Kidney tubule cell (primary cell): ENCODE measurements at regions not wholly inside any gene's neighbourhood (a gene's known extent, or its start where the extent isn't known, plus 50 kb on each side); places are given as distances from the start of the nearest gene placed in this dataset.
"Not testable (repeated sequence)": the region's sequence is repeated elsewhere in the genome, so short reads cannot be mapped to it uniquely, and the experiment has no call there.

ENCODE experiments used
- DNase-seq: peaks from one replicate; pipeline ENCODE4 v3.0.0-alpha.2; 2018; ENCODE audit warnings: low spot score

DNA sequence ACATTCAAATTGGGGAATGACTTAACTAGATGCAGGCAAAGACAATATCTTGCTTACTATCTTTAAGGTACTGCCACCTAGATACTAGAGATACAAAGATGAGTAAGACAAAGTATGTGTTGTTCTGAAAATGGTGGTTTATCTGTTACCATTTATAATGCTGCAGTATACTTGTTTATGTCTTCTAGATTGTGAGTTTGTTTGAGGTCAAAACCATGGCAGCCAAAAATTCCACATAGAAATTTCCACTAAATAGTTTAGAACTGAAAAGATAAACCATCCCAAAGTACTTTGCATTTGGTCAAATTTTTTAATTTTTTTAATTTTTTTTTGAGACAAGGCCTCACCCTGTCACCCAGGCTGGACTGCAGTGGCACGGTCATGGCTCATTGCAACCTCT lies 150.8 kb downstream of the SOX4 start:
- no peak for DNase-seq

DNA sequence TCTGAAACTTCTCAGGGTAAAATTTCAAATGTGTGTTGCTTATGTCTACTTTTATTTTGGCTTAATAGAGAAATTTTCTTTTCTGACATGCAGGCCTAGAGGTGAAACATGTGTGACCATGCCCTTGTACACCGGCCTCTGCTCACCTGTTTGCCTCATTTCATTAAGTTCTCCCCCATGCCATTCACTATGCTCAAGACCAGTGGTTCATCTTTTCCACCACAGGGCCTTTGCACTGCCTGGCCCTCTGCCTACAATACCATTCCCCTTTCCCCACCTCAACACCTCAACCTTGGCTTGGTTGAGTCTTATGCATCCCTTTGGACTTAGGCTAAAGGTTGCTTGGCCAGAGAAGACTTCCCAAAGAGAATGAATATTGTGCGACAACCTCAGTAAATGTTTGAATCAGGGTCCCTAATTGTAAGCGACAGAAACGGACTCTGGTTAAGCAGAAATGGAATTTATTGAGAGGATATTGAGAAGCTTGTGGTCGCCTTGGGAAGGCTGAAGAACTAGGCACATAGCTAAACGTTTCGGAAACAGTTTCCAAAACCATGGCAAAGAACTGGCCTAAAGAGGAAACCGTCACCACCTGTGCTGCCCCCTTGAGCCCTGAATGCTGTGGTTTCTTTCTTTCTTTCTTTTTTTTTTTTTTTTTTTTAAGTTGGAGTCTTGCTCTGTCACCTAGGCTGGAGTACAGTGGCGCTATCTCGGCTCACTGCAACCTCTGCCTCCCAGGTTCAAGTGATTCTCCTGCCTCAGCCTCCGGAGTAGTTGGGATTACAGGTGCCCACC lies 152.2 kb downstream of the SOX4 start:
- no peak for DNase-seq

GRCh38 chr6:21747441-21747840 lies 153.9 kb downstream of the SOX4 start:
- no peak for DNase-seq

GRCh38 chr6:21748343-21749056 lies 154.9 kb downstream of the SOX4 start:
- DNase-seq = peak; percentile 26

DNA sequence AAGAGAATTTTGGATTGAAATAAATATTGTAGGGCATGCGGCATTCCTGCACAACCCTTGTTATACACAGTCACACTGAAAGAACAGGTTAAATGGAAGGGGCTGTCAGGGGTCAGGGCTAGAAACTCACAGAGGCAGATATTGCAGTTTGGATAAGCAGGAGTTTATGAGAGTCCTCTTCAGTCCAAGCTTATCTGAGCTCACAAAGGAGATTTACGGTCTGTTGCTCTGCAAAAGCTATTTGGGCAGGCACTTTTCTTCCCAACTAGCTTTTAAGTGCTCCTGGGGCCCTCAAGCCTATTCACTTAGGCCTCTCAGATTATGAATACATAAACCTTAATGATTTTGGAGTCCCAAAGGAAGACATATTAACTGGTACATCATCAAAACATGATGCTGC lies 156.2 kb downstream of the SOX4 start:
- no peak for DNase-seq

DNA sequence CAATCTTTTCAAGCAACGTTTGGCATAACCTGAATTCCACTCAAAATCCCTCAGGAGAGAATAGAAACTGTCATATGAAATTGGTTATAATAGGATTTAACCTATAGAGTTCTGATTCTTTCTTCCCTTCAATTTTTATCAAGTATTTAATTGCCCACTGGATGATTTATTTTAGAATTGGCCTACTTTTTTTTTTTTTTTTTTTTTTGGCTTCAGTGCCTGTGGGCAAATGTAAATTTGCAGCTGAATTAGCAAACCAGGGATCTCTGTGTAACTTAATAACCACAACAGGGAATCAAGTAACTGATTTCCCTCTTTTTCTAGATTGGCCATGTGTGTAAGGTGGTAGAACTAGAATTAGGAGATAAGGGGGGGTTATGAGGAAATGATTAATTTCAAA lies 157.0 kb downstream of the SOX4 start:
- DNase-seq = no peak

GRCh38 chr6:21751608-21752007 lies 158.1 kb downstream of the SOX4 start:
- DNase-seq = no peak

DNA sequence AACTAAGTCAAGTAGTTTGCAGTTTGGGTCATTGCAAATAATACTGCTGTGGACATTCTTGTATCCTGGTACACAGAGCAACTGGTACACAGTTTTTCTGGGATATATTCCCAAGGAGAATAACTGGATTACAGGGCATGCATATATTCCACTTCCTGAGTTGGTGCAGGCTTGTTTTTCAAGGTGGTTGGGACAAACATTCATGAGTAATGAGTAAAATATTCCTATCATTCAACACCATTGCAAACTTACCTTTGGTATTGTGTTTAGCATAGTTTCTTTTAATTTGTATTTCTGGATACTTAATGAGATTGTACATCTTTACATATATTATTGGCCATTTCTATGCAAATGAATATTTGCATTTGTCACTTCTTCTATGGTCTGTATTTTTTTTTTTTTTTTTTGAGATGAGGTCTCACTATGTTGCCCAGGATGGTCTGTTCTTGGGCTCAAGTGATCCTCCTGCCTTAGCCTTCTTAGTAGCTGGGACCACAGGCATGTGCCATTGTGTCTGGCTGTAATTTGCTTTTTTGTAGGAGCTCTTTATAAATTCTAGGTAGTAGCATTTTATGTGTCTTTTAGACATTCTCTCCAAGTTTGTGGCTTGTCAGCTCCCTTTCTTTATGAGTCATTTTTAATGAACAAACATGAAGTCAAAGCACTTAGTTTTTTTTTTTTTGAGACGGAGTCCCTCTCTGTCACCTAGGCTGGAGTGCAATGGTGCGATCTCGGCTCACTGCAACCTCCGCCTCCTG lies 158.7 kb downstream of the SOX4 start:
- DNase-seq = peak; percentile 63

GRCh38 chr6:21753241-21754108 lies 159.9 kb downstream of the SOX4 start:
- DNase-seq = peak; percentile 48

GRCh38 chr6:21754891-21755290 lies 161.3 kb downstream of the SOX4 start:
- peak; percentile 81 for DNase-seq

DNA sequence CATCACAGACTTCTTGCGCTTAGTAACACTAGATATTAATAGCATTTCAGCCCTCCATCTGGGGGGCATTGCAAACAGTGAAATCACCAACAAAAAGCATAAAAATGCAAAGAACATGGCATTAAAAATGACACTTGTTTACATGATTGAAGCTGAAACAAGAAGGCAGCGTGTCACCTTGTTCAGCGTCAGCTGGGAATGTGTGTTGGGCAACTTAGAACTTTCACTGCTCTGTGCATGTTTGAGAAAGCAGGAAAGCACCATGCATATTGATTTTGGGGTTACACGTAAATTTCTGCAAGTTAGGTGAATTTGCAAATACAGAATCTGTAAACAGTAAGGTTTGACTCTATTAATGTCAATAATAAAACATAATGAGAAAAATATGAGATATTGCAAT lies 162.9 kb downstream of the SOX4 start:
- DNase-seq = no peak

DNA sequence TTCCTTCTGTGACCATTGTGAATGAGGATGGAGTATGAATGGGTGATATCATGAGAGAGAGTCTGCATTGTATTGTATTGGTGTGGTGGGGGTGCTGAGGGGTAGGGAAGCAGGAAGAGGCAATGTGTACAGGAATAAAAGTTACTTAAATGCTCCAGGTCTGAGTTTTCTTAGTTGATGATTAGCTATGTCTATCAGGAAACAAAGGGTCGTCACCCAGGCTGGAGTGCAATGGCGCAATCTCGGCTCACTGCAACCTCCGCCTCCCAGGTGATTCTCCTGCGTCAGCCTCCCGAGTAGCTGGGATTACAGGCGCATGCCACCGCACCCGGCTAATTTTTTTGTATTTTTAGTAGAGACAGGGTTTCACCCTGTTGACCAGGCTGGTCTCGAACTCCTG lies 163.8 kb downstream of the SOX4 start:
- DNase-seq = peak; percentile 56

DNA sequence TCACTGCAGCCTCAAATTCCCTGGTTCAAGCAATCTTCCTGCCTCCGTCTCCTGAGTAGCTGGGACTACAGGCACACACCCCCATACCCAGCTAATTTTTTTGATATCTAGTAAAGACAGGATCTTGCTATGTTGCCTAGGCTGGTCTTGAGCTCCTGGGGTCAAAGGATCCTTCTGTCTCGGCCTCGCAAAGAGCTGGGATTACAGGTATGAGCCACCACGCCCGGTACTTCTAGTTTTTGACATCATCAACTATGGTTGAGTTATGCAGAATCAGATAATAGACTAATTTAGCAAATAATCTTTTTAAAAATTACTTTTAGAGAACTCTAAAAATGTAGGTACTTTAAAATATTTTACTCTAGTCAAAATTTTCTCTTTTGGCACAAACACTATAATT lies 166.2 kb downstream of the SOX4 start:
- no peak for DNase-seq

GRCh38 chr6:21761053-21761730 lies 167.6 kb downstream of the SOX4 start:
- not testable (repeated sequence) for DNase-seq

DNA sequence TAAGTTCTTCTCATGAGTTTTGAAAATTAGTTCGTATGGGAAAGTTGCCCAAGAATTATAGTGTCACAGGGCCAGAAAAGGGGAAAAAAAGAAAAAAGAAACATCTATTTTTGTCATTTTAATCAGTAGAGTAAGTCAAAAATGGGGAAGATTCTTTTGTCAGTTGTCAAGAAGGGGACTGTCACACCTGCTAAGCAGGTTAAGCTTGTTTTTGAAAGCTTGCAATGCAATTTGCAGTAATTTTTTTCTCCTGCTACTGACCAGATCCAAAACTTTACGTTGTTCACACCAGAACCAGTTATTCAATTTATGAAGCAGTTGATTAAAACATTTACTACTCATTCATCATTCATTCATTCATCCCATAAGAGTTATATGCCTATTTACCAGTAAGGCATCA lies 171.4 kb downstream of the SOX4 start:
- no peak for DNase-seq

DNA sequence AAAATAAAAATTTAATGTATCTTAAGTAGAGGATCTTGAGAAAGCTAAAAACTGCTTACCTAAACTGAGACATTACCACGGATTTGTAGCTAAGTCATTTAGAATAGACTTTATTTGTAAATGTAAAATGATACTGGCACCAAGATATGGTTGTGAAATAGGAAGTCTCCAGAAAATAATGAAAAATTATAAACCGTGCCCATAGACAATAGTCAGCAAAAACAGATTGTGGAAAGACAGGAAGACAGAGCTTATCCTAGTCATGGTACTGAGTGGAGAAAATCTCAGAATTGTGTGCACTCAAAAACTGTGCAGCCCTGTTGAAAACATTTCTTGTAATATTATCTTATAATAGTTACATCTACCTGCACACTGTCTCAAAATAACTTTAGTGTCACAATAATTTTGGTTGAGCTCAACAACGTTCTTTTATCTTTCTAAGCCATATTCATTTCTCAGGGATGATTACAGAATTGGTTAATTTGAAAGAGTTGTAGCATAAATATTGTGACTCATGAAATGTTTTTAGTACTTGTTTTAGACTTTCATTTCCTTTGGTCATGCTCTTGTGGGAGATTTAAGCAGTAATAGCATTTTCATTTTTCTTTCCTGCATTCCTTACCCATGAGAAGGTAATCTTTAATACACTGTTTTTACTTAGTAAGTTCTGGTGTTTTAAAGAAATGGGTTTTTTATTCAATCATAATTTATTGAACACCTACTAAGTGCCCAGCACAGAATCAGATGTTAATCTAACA lies 174.5 kb downstream of the SOX4 start:
- DNase-seq = peak; percentile 65

DNA sequence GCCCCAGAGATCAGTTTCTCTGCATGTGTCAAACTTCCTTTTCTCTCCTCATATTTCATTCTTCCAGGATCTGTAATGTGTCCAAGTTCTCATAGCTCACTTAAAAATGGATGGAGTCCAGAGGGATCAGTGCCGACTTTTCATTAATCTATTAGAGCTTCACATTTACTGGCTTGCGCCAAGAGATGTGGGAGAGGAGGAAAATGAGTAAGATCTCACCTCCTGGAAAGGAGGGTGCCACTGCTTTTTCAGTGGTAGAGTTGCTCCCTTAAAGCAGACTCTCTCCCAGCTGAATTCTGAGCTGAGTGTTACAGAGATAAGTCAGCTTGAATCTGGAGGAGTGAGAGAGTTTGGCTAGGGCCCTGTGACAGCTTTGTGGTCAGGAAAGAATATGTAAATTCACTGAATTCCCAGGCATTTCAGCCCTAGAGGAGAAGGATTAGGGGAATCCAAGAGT lies 175.9 kb downstream of the SOX4 start:
- peak; percentile 84 for DNase-seq

GRCh38 chr6:21769968-21770367 lies 176.4 kb downstream of the SOX4 start:
- DNase-seq = peak; percentile 23

DNA sequence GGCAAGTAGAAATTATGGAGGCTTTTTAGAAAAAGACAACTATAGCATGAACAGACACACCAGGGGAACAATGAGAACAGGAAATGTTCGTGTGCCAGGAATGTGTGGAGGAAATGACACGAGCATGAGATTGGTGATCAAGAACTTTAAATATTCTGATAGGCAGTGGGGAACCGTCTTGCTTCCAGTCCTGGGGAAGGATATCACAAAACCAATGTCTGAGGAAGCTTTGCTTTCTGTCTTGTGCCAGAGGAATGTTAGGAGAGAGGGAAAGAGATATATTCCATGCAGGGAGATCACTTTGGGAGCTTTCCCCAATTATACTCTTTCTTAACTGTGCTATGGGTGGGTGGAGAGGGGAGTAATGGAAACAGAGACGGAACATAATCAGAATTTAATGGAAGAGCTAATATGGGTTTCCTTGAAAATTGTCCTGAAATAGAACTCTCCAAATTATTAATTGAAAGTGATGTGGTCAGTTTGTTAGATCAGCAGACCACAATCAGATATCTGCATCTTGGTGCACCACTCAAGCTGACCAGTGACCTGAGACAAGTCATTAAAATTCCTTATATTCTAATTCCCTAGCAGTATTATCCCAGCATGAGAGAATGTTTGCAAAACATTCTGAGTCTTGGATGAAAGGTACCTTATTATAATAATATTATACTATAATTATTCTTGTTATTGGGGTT lies 178.2 kb downstream of the SOX4 start:
- peak; percentile 23 for DNase-seq

DNA sequence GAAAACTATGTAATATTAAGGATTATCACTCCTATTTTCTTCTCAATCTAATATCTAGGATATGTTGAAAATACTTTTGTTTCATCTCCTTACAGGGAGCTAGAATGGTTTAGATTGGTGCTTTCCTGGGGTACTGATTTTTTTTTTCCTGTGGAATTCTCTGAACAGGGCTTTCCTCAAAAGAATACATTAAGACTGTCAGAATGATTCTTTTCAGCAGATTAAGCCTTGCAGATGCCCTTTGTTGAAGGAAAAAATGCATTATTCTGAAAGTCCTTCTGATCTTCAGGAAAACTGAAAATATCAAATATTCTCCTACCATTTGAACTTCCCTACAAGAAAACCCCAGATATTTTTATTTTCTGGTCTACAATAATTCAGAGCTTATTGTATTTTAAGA lies 178.9 kb downstream of the SOX4 start:
- DNase-seq = no peak
